Psoas muscle (tissue), 7 donors: ENCODE measurements at regions not wholly inside any gene's neighbourhood (a gene's known extent, or its start where the extent isn't known, plus 50 kb on each side); places are given as distances from the start of the nearest gene placed in this dataset.

Experiments used
- ATAC-seq, 4 donors: fragments of 200-7000 bp; cut with Tn5 transposase; one replicate each; pipeline ENCODE4 v1.9.1; 2020; ENCODE audit warnings: moderate library complexity in 3 of 4, mild to moderate bottlenecking in 2 of 4
- DNase-seq, 2 donors: peaks; one replicate each; pipeline ENCODE4 v3.0.0-alpha.2; 2020
- H3K27ac ChIP-seq: fragments of 200-600 bp; one replicate; pipeline ENCODE4 v1.8.0; 2022
- H3K27me3 ChIP-seq, 3 donors: fragments of 200-600 bp in 1 of 3; one replicate each; pipeline versions ENCODE4 v1.6.1 to v1.8.0; 2013 to 2022; ENCODE audit warnings: low read length in 2 of 3, mild to moderate bottlenecking in 2 of 3, moderate library complexity in 1 of 3; ENCODE audit not compliant: insufficient read depth in 3 of 3
- H3K36me3 ChIP-seq, 2 donors: fragments of 200-600 bp in 1 of 2; one replicate each; pipeline versions ENCODE4 v1.6.1 to v1.8.0; 2013 to 2022; ENCODE audit warnings: low read depth in 1 of 2, mild to moderate bottlenecking in 1 of 2, moderate library complexity in 1 of 2; ENCODE audit not compliant: insufficient read depth in 1 of 2
- H3K4me1 ChIP-seq: fragments of 200-600 bp; one replicate; pipeline ENCODE4 v1.8.0; 2022
- H3K4me3 ChIP-seq: fragments of 200-600 bp; one replicate; pipeline ENCODE4 v1.8.0; 2022; ENCODE audit warnings: mild to moderate bottlenecking
- H3K9me3 ChIP-seq: fragments of 200-600 bp; one replicate; pipeline ENCODE4 v1.8.0; 2022
- WGBS, 3 donors: extraction: QIAGEN DNeasy Blood & Tissue Kit; methylation state at CpG; one replicate each; pipeline versions ENCODE4 v1.1.6 to v1.1.7; 2013; 5-methylcytosine and 5-hydroxymethylcytosine counted together
- intact Hi-C, 2 donors: fragments of 100-400 bp; cut with DNase I; formaldehyde crosslinking; loops; one replicate each; pipeline versions ENCODE4 v1.11.0 to v1.14.2; 2022
- TF ChIP-seq, protein P1 (sequence below): fragments of 200-600 bp; IDR thresholded peaks from one replicate; pipeline ENCODE4 v1.8.0; 2022; ENCODE audit warnings: antibody characterized with exemption
- donor health status: healthy with polysubstance abuse.
- donor health status: DM: no; HTN: no; CAD: no; lungs with moderate emphysema.
- donor health status: Bipolar disorder and iron deficiency.
- donor health status: healthy.
- donor health status: DM: yes; HTN: yes; CAD: no.
- donor health status: DM: no; HTN: no; CAD: no.
- donor health status: DM: yes; HTN: yes; CAD: no.

DNA sequence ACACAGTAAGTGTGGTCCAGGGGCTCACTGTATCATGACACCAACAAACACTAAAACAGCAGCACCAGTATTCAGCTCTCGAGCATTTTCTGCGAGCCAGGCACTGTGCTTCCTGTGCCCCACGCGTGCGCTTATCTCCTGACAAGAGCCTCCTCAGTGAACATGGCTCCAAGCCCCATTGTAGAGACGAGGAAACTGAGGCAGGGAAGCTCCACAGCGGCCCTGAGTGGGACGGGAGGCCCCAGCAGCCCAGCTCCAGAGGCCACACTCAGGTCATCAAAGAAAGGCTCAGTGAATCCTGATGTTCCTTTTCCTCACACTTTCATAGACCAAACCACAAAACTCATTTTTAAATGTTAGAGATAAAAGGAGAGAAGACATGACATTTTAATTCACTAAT is 113.1 kb downstream of the TPRA1 start:
- WGBS, 3 donors = 83 to 89% (median 85%) methylated on average over 8 of the region's 8 CpGs
- ATAC-seq (no peak), DNase-seq (no peak)
- H3K4me1 ChIP-seq = no peaks in the 10 kb centered on the region
- H3K4me3 ChIP-seq = no peak overlapping the region
- H3K36me3 ChIP-seq = no peaks in the 10 kb centered on the region
- H3K27ac ChIP-seq = no peak overlapping the region
- peaks cover 0 to 3% (median 1%) of the 10 kb centered on the region in 3 donors for H3K27me3 ChIP-seq
- intact Hi-C loops = no loop called here
- H3K9me3 ChIP-seq = no peaks in the 10 kb centered on the region
- TF ChIP-seq, protein P1, sequence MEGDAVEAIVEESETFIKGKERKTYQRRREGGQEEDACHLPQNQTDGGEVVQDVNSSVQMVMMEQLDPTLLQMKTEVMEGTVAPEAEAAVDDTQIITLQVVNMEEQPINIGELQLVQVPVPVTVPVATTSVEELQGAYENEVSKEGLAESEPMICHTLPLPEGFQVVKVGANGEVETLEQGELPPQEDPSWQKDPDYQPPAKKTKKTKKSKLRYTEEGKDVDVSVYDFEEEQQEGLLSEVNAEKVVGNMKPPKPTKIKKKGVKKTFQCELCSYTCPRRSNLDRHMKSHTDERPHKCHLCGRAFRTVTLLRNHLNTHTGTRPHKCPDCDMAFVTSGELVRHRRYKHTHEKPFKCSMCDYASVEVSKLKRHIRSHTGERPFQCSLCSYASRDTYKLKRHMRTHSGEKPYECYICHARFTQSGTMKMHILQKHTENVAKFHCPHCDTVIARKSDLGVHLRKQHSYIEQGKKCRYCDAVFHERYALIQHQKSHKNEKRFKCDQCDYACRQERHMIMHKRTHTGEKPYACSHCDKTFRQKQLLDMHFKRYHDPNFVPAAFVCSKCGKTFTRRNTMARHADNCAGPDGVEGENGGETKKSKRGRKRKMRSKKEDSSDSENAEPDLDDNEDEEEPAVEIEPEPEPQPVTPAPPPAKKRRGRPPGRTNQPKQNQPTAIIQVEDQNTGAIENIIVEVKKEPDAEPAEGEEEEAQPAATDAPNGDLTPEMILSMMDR = no peak

DNA sequence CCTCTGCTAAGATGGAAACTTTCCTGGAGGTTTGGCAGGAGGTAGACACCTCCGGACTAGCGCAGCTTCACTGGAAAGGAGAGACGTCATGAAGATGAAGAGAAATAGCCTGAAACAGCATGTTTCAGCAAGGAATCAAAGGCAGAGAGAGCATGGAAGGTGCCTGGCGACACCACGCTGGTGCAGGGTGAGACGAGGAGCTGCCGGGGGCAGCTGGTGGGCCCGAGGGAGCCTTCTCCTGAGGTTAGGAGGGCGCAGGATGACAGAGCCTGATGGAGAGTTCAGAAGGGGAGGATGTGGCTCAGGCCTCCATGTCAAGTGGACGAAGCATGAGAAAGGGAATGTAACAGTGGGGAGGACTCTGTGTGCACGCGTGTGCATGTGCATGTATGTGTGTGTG is 113.6 kb downstream of the TPRA1 start:
- TF ChIP-seq, protein P1 = no peak
- Histone ChIP-seq H3K27ac (no peak overlapping the region), H3K36me3 (no peaks in the 10 kb centered on the region), H3K9me3 (no peaks in the 10 kb centered on the region), H3K4me3 (no peak overlapping the region), H3K27me3 (peaks cover 0 to 3% (median 1%) of the 10 kb centered on the region in 3 donors), H3K4me1 (no peaks in the 10 kb centered on the region)
- intact Hi-C loops = no loop called here
- DNase-seq = no peak
- no peak for ATAC-seq
- WGBS, 3 donors = 75 to 86% (median 82%) methylated on average over 12 of the region's 12 CpGs

DNA sequence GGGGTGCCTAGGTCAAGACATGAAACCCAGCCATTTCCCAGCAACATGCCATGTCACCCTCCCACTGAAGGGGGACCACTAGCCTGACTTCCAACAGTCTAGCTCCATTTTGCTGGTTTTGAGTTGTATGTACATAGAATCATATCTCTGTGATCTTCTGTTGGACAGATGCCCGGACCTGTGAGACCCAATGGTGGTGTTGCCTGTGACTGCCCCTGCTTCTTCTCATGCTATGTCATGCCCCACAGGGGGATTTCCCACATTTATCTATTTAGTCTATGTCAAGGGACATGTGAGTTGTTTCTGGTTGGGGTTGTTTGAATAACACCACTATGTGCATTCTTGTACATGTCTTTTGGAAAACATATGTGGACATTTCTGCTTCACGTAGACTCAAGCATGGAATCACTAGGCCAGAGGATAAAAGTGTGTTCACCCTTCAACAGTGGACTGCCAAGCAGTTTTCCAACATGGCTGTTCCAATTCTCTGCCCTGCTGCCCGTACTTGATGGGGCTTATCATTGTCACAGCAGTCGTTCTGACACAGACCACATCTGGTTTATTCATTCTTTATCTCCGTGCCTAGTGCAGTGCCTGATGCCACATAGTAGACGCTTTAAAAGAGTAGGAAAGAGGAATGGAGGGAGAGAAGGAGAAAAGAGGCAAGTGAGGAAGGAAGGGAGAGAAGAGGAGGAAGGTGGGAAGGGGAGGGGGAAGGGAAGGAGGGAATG is 114.4 kb downstream of the TPRA1 start:
- Histone ChIP-seq H3K27me3 (peaks cover 0 to 3% (median 1%) of the 10 kb centered on the region in 3 donors), H3K4me1 (no peaks in the 10 kb centered on the region), H3K36me3 (no peaks in the 10 kb centered on the region), H3K27ac (no peak overlapping the region), H3K9me3 (no peaks in the 10 kb centered on the region), H3K4me3 (no peak overlapping the region)
- DNase-seq = no peak
- 81 to 87% (median 84%) methylated on average over 6 of the region's 6 CpGs for WGBS, 3 donors
- TF ChIP-seq, protein P1 = no peak
- ATAC-seq = no peak
- intact Hi-C loops = no loop called here

DNA sequence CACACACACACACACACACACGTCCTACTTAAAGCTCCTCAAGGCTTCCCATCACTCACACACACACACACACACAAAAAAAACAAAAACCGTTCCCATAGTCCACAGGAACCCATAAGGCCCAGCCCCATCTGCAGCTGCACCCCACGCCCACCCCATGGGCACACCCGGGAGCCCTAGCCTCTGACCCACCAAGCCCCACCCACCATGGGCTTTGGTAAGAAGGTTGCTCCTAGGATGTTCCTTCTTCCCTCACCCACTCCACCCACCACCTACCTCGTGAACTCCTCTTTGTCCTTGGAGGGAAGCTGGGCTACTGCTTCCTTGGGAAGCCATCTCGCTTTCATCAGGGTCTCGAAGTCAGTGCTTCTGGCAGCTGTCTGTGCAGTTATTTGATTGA is 115.1 kb downstream of the TPRA1 start:
- TF ChIP-seq, protein P1 = no peak
- peaks cover 0 to 3% (median 1%) of the 10 kb centered on the region in 3 donors for H3K27me3 ChIP-seq
- H3K36me3 ChIP-seq = no peaks in the 10 kb centered on the region
- no peaks in the 10 kb centered on the region for H3K4me1 ChIP-seq
- H3K4me3 ChIP-seq = no peak overlapping the region
- ATAC-seq (no peak), DNase-seq (no peak)
- 76 to 77% (median 76%) methylated on average over 7 of the region's 7 CpGs for WGBS, 3 donors
- H3K27ac ChIP-seq = no peak overlapping the region
- intact Hi-C loops = no loop called here
- no peaks in the 10 kb centered on the region for H3K9me3 ChIP-seq
